IPS DF 19.7 (cell line): ENCODE measurements at regions not wholly inside any gene's neighbourhood (a gene's known extent, or its start where the extent isn't known, plus 50 kb on each side); places are given as distances from the start of the nearest gene placed in this dataset.

Source experiments
- DNase-seq: peaks from one replicate; pipeline ENCODE4 v3.0.0-alpha.2; 2013; ENCODE audit warnings: low read depth, low spot score

DNA sequence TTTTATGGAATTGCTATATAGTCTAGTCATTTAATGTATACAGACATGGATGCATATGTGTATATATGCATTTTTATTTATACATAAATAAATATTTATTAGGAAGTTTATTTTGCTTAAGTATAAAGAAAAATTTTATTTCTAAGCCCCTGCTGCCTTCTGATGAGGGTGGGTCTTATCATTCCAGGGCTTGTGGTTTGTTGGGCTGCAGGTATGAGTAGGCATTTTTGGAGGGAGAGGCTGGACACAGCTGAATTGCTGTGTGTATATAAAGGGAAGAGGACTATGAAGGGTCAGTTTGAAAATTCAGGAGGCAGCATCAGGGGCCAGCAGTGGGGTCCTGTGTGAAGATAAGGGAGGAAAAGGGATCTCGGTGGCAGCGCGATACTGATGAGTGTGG lies 189.4 kb downstream of the TMEM182 start:
- no peak for DNase-seq

- no peak for DNase-seq
Observed at GRCh38 chr2:102967451-102967850, 205.6 kb downstream of the TMEM182 start.

- no peak for DNase-seq
Observed at GRCh38 chr2:102968375-102968774, 206.5 kb downstream of the TMEM182 start.

- no peak for DNase-seq
Observed at GRCh38 chr2:102971701-102972100, 209.9 kb downstream of the TMEM182 start.

- peak; percentile 33 for DNase-seq
Observed at GRCh38 chr2:102975996-102976975, 214.5 kb downstream of the TMEM182 start.

- DNase-seq: no peak
Observed at GRCh38 chr2:102977426-102978090, 215.7 kb downstream of the TMEM182 start.

DNA sequence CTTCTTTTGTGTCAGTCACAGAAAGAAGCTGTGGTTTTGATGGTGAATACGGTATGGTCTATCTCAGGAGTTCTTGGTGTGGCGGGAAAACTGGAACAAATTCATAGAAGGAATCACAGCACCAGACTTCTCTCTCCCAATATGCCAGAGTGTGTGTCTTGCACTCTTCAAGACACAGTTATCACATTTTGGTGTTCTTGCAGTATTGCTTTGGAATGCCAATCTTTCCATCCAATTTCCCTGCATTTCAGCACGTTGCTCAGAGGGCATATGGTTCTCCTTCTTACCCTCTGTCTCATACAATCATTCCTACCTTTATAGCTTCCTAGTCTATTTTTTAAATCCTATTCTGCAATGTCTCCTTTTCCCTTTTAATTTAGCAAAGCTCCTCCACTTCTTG lies 216.3 kb downstream of the TMEM182 start:
- DNase-seq: no peak

- no peak for DNase-seq
Observed at GRCh38 chr2:102979429-102979828, 217.6 kb downstream of the TMEM182 start.

- no peak for DNase-seq
Observed at GRCh38 chr2:102983786-102984185, 222.0 kb downstream of the TMEM182 start.

DNA sequence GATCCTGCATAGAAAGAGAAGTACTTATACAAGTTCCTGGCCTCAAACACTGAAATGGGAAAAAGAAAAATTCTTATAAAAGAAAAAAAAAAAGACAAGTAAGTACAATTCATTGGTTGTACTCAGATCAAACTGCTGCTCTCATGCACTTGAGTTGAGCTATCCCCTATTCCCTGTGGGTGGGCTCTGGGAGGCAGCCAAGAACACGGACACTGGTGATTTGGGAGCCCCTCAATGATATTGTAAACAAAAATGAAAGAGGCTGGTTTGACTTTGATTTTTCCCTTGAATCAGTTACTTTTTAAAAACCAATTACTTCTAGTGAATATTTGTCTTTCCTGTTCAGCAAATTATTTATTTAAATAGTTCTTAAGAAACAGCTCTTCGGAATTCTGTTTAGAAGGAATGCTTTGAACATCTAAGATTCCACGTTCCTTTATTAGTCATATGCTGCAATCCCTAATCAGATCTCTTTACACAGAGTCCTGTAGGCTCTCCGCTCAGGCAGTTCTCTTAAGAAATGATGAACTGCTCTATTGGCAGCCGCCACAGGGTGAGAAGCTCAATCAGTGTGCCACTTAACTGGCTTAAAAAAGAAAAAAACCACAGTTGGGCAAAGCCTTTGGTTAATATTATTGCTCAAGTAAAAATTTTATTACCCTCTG lies 225.1 kb downstream of the TMEM182 start:
- no peak for DNase-seq

GRCh38 chr2:102992607-102993006 lies 230.8 kb downstream of the TMEM182 start:
- DNase-seq: no peak

DNA sequence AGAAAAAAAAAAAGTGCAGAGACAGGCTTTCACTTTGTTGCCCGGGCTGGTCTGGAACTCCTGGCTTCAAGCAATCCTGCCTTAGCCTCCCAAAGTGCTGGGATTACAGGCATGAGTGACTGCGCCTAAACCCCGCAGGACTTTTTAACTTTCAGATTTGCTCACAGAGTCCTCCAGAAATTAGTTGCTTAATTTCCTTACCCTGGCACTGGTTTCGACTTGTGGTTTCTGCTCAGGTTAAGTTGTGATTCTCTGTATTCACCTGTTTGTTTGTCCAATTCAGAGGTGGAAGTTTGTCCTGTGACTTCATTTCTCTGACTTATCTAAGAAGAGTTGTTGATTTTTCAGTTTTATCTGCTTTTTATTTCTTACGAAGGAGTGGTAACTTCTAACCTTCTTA lies 238.1 kb downstream of the TMEM182 start:
- DNase-seq: no peak

- DNase-seq: no peak
Observed at GRCh38 chr2:103002954-103003353, 241.1 kb downstream of the TMEM182 start.

DNA sequence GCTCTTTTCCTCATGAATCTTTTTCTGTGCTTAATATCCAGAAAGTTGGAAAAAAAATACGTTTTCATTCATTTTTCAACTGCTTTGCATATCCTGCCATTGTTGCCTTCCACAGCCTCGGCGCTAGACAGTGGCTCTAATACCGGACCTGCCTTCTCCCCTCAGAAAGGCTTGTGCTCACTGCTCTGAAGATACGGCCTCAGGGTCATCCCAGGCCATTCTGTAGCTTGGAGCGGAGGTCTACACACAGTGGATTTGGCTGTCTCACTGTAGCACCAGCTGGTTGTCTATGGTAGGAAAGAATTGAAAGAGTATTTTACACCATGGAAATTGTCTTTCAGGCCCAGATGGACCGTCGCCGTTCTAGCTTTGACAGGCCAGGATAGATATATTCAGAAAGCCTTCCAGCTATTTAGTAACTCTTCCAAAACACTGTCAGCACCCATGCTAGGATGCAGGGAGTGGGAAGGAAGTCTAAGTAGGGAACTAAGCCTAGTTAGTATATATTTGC lies 242.0 kb downstream of the TMEM182 start:
- no peak for DNase-seq

GRCh38 chr2:103004426-103004942 lies 242.7 kb downstream of the TMEM182 start:
- DNase-seq: no peak

- DNase-seq: no peak
Observed at GRCh38 chr2:103005393-103005792, 243.6 kb downstream of the TMEM182 start.

DNA sequence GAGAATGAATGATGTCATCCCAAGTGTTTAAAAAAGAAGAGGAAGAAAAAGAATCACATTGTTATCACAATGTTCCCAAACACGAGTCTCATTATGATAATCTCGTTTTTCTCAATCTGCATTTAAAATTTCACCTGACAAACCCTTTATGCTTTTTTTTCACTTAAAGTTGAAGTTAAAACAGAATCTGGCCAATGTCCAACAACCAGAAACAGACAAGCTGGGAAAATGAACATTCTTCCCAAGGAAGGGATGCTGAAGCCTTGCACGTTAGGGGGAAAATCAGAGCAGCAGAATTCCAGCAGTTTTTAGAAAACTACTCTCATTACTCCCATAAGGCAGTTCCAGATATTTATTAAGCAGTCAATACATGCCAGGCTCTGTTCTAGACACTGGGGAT lies 245.3 kb downstream of the TMEM182 start:
- DNase-seq: no peak

DNA sequence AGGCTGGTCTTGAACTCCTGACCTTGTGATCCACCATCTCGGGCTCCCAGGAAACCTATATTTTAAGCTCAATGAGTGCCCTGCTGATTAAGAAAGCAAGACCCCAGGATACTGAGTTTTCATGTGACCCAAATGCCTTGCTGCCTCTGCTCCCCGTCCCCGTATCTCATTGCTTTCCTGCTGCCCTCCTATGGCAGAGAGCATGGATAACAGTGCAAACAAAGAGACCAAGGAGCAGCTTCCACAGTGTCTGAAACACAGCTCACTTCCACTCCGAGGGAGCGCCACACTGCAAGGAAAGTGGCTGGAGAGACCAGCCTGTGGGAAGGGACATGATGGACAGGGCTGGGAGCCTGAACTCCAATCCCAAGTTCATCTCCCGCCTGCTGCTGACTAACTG lies 246.8 kb downstream of the TMEM182 start:
- peak; percentile 15 for DNase-seq

- DNase-seq: no peak
Observed at GRCh38 chr2:103009871-103010270, 248.0 kb downstream of the TMEM182 start.

DNA sequence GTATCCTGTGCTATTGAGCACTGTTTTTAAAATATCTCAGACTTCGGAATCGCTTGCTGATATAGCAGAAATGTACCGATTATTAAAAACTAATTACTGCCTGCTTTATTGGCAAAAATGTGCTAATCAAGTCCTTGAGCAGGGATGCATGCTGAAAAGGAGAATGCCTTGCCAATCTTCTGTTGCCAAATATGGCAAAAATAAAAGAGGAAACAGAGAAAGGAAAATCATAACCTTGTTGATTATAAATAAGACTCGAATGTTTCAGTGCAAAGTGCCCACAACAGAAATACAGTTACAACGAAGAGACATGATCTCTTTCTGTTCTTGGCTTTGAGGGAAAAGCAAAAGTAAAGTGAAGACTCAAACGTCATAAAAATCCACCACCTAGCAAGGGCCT lies 248.5 kb downstream of the TMEM182 start:
- DNase-seq: no peak

DNA sequence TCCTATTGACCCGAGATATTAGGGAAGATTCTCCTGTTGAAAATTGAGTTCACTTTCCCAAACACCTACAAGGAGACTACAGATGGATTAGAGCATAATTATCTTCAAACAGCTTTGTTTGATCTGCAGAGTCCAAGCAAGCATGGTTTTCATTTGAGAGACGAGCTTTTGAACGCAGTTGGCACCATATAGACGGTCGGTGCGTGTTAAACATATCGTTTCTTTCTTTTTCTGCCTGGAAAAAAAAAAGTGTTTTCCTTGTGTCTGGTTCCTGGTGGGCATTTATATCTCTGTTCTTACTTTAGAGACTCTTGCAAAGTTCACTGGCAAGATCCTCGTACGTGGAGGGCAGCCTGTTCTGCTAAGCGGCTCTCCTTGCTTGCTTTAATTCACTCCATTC lies 248.9 kb downstream of the TMEM182 start:
- DNase-seq: no peak

- DNase-seq: no peak
Observed at GRCh38 chr2:103012590-103012989, 250.8 kb downstream of the TMEM182 start.
